Activated naive CD4-positive, alpha-beta T cell treated with anti-CD3 and anti-CD28 coated beads, Interleukin-2, amount 10 ng/mL, durations not matched to agents 7 days and 5 days (primary cell): ENCODE measurements at regions not wholly inside any gene's neighbourhood (a gene's known extent, or its start where the extent isn't known, plus 50 kb on each side); places are given as distances from the start of the nearest gene placed in this dataset.
A peak's percentile ranks its signal among the peaks of the same experiment; 100 is the strongest.

Experiments used
- CTCF ChIA-PET: fragments of 350-600 bp; sonication (Branson Sonifier 250); formaldehyde crosslinking; loops from one replicate; lab custom pipeline; 2021; ENCODE audit warnings: antibody characterized with exemption; lab: Charles Lee
- DNase-seq: peaks from one replicate; pipeline ENCODE4 v3.0.0-alpha.2; 2020
- H3K27ac Mint-ChIP-seq: one replicate; pipeline ENCODE4 v1.8.0; 2021; ENCODE audit warnings: mild to moderate bottlenecking, moderate library complexity, mixed read lengths
- H3K27me3 Mint-ChIP-seq: one replicate; pipeline ENCODE4 v1.8.0; 2021; ENCODE audit warnings: mild to moderate bottlenecking, mixed read lengths
- H3K36me3 Mint-ChIP-seq: one replicate; pipeline ENCODE4 v1.8.0; 2021; ENCODE audit warnings: mixed read lengths
- H3K4me1 Mint-ChIP-seq: one replicate; pipeline ENCODE4 v1.8.0; 2021; ENCODE audit warnings: mixed read lengths
- H3K4me3 Mint-ChIP-seq: one replicate; pipeline ENCODE4 v1.8.0; 2021; ENCODE audit warnings: mild to moderate bottlenecking, moderate library complexity, mixed read lengths
- H3K9me3 Mint-ChIP-seq: one replicate; pipeline ENCODE4 v1.8.0; 2021; ENCODE audit warnings: mixed read lengths

GRCh38 chr13:97569841-97570240, 135.9 kb downstream of the RAP2A start:
- DNase-seq: no peak
- CTCF ChIA-PET: interaction anchor here (1.1 kb wide), 1 partner anchor 88 kb away, joined by 3 read pairs; no protein-coding TSS in a partner anchor
- no peaks in the 10 kb centered on the region for H3K9me3 Mint-ChIP-seq

GRCh38 chr13:97570442-97570841, 136.5 kb downstream of the RAP2A start:
- H3K4me1 Mint-ChIP-seq: no peaks in the 10 kb centered on the region
- DNase-seq: no peak
- no peaks in the 10 kb centered on the region for H3K36me3 Mint-ChIP-seq
- CTCF ChIA-PET: interaction anchor here (1.1 kb wide), 1 partner anchor 89 kb away, joined by 3 read pairs; no protein-coding TSS in a partner anchor
- no peak overlapping the region for H3K4me3 Mint-ChIP-seq
- H3K9me3 Mint-ChIP-seq: no peaks in the 10 kb centered on the region
- H3K27me3 Mint-ChIP-seq: peaks cover 4% of the 10 kb centered on the region
- no peak overlapping the region for H3K27ac Mint-ChIP-seq

More at GRCh38 chr13:97569841-97570240, 135.9 kb downstream of the RAP2A start:
- no peaks in the 10 kb centered on the region for H3K4me1 Mint-ChIP-seq
- H3K4me3 Mint-ChIP-seq: no peak overlapping the region
- peaks cover 4% of the 10 kb centered on the region for H3K27me3 Mint-ChIP-seq
- no peak overlapping the region for H3K27ac Mint-ChIP-seq
- H3K36me3 Mint-ChIP-seq: no peaks in the 10 kb centered on the region

- Mint-ChIP-seq H3K36me3 (no peaks in the 10 kb centered on the region), H3K27me3 (peaks cover under 1% of the 10 kb centered on the region), H3K27ac (no peak overlapping the region), H3K9me3 (no peaks in the 10 kb centered on the region), H3K4me3 (no peak overlapping the region), H3K4me1 (no peaks in the 10 kb centered on the region)
- CTCF ChIA-PET: interaction anchor here (0.6 kb wide), 1 partner anchor 122 kb away, joined by 3 read pairs; no protein-coding TSS in a partner anchor
- DNase-seq: no peak
These were observed 139.0 kb downstream of the RAP2A start for GRCh38 chr13:97573011-97573410.

- DNase-seq: no peak
- Mint-ChIP-seq H3K9me3 (no peaks in the 10 kb centered on the region), H3K4me1 (no peaks in the 10 kb centered on the region), H3K36me3 (no peaks in the 10 kb centered on the region), H3K27ac (no peak overlapping the region), H3K27me3 (peaks cover 4% of the 10 kb centered on the region), H3K4me3 (no peak overlapping the region)
- CTCF ChIA-PET: no interaction called here
These were observed 141.0 kb downstream of the RAP2A start for GRCh38 chr13:97574926-97575325.

- Mint-ChIP-seq H3K4me3 (no peak overlapping the region), H3K27ac (no peak overlapping the region)
- no peak for DNase-seq
These were observed 143.1 kb downstream of the RAP2A start for GRCh38 chr13:97577026-97577425.

GRCh38 chr13:97582170-97582569, 148.2 kb downstream of the RAP2A start:
- peaks cover 11% of the 10 kb centered on the region for H3K4me1 Mint-ChIP-seq
- H3K9me3 Mint-ChIP-seq: no peaks in the 10 kb centered on the region
- no peak overlapping the region for H3K27ac Mint-ChIP-seq
- CTCF ChIA-PET: no interaction called here
- H3K4me3 Mint-ChIP-seq: no peak overlapping the region
- no peaks in the 10 kb centered on the region for H3K36me3 Mint-ChIP-seq
- DNase-seq: no peak
- H3K27me3 Mint-ChIP-seq: peaks cover 4% of the 10 kb centered on the region

More at GRCh38 chr13:97577026-97577425, 143.1 kb downstream of the RAP2A start:
- Mint-ChIP-seq H3K27me3 (peaks cover 4% of the 10 kb centered on the region), H3K9me3 (no peaks in the 10 kb centered on the region), H3K36me3 (no peaks in the 10 kb centered on the region), H3K4me1 (no peaks in the 10 kb centered on the region)
- CTCF ChIA-PET: no interaction called here

GRCh38 chr13:97583907-97584497, 150.0 kb downstream of the RAP2A start:
- Mint-ChIP-seq H3K4me1 (peaks cover 11% of the 10 kb centered on the region), H3K27ac (peak overlapping the region; percentile 50), H3K9me3 (no peaks in the 10 kb centered on the region), H3K27me3 (no peaks in the 10 kb centered on the region), H3K4me3 (no peak overlapping the region), H3K36me3 (no peaks in the 10 kb centered on the region)
- no peak for DNase-seq
- CTCF ChIA-PET: no interaction called here

GRCh38 chr13:97586941-97587340, 153.0 kb downstream of the RAP2A start:
- Mint-ChIP-seq H3K4me1 (peaks cover 11% of the 10 kb centered on the region), H3K27ac (no peak overlapping the region), H3K36me3 (no peaks in the 10 kb centered on the region), H3K4me3 (no peak overlapping the region), H3K27me3 (no peaks in the 10 kb centered on the region), H3K9me3 (no peaks in the 10 kb centered on the region)
- DNase-seq: no peak
- CTCF ChIA-PET: no interaction called here

GRCh38 chr13:97588993-97589392, 155.0 kb downstream of the RAP2A start:
- H3K27ac Mint-ChIP-seq: no peak overlapping the region
- H3K27me3 Mint-ChIP-seq: no peaks in the 10 kb centered on the region
- no peaks in the 10 kb centered on the region for H3K9me3 Mint-ChIP-seq
- no peaks in the 10 kb centered on the region for H3K36me3 Mint-ChIP-seq
- DNase-seq: no peak
- CTCF ChIA-PET: no interaction called here
- no peak overlapping the region for H3K4me3 Mint-ChIP-seq
- H3K4me1 Mint-ChIP-seq: peaks cover 5% of the 10 kb centered on the region

GRCh38 chr13:97600458-97601075, 166.6 kb downstream of the RAP2A start:
- no peak overlapping the region for H3K4me3 Mint-ChIP-seq
- H3K27ac Mint-ChIP-seq: no peak overlapping the region
- no peaks in the 10 kb centered on the region for H3K4me1 Mint-ChIP-seq
- no peaks in the 10 kb centered on the region for H3K9me3 Mint-ChIP-seq
- no peak for DNase-seq
- CTCF ChIA-PET: no interaction called here
- no peaks in the 10 kb centered on the region for H3K36me3 Mint-ChIP-seq
- no peaks in the 10 kb centered on the region for H3K27me3 Mint-ChIP-seq

GRCh38 chr13:97615266-97615665, 181.3 kb downstream of the RAP2A start:
- no peaks in the 10 kb centered on the region for H3K4me1 Mint-ChIP-seq
- no peak for DNase-seq
- H3K4me3 Mint-ChIP-seq: no peak overlapping the region
- no peaks in the 10 kb centered on the region for H3K9me3 Mint-ChIP-seq
- CTCF ChIA-PET: no interaction called here
- no peaks in the 10 kb centered on the region for H3K36me3 Mint-ChIP-seq
- no peaks in the 10 kb centered on the region for H3K27me3 Mint-ChIP-seq
- H3K27ac Mint-ChIP-seq: no peak overlapping the region

- no peak for DNase-seq
- H3K4me3 Mint-ChIP-seq: no peak overlapping the region
- H3K4me1 Mint-ChIP-seq: no peaks in the 10 kb centered on the region
- H3K9me3 Mint-ChIP-seq: no peaks in the 10 kb centered on the region
- H3K36me3 Mint-ChIP-seq: no peaks in the 10 kb centered on the region
- no peaks in the 10 kb centered on the region for H3K27me3 Mint-ChIP-seq
- CTCF ChIA-PET: no interaction called here
- H3K27ac Mint-ChIP-seq: no peak overlapping the region
These were observed 182.4 kb downstream of the RAP2A start for GRCh38 chr13:97616385-97616784.

- DNase-seq: no peak
- H3K4me1 Mint-ChIP-seq: no peaks in the 10 kb centered on the region
- H3K4me3 Mint-ChIP-seq: no peak overlapping the region
- no peaks in the 10 kb centered on the region for H3K27me3 Mint-ChIP-seq
- CTCF ChIA-PET: no interaction called here
- no peaks in the 10 kb centered on the region for H3K9me3 Mint-ChIP-seq
- no peaks in the 10 kb centered on the region for H3K36me3 Mint-ChIP-seq
- H3K27ac Mint-ChIP-seq: no peak overlapping the region
These were observed 187.1 kb downstream of the RAP2A start for GRCh38 chr13:97621025-97621424.

GRCh38 chr13:97621631-97622030, 187.7 kb downstream of the RAP2A start:
- Mint-ChIP-seq H3K27me3 (no peaks in the 10 kb centered on the region), H3K9me3 (no peaks in the 10 kb centered on the region), H3K36me3 (no peaks in the 10 kb centered on the region), H3K27ac (no peak overlapping the region), H3K4me1 (no peaks in the 10 kb centered on the region), H3K4me3 (no peak overlapping the region)
- DNase-seq: no peak
- CTCF ChIA-PET: no interaction called here

- Mint-ChIP-seq H3K27ac (no peak overlapping the region), H3K4me1 (no peaks in the 10 kb centered on the region), H3K36me3 (no peaks in the 10 kb centered on the region), H3K9me3 (no peaks in the 10 kb centered on the region), H3K27me3 (peaks cover 3% of the 10 kb centered on the region), H3K4me3 (no peak overlapping the region)
- CTCF ChIA-PET: no interaction called here
- DNase-seq: no peak
These were observed 193.6 kb downstream of the RAP2A start for GRCh38 chr13:97627566-97627965.
